Immature natural killer cell (primary cell): ENCODE measurements at regions not wholly inside any gene's neighbourhood (a gene's known extent, or its start where the extent isn't known, plus 50 kb on each side); places are given as distances from the start of the nearest gene placed in this dataset.

Experiments used
- DNase-seq, 3 donors: peaks; one replicate each; pipeline ENCODE4 v3.0.0; 2022; ENCODE audit warnings: mixed read lengths in 1 of 3
- H3K27ac Mint-ChIP-seq, 6 donors: one replicate each; pipeline ENCODE4 v1.8.0; 2020; ENCODE audit warnings: mixed read lengths in 6 of 6, mild to moderate bottlenecking in 5 of 6, inconsistent platforms in 4 of 6, moderate library complexity in 3 of 6
- H3K27me3 Mint-ChIP-seq, 3 donors: one replicate each; pipeline ENCODE4 v1.8.0; 2020 to 2021; ENCODE audit warnings: low read depth in 3 of 3, mild to moderate bottlenecking in 3 of 3, mixed read lengths in 3 of 3, moderate library complexity in 3 of 3, inconsistent platforms in 1 of 3
- H3K36me3 Mint-ChIP-seq, 3 donors: one replicate each; pipeline ENCODE4 v1.8.0; 2020; ENCODE audit warnings: mixed read lengths in 3 of 3, inconsistent platforms in 2 of 3, mild to moderate bottlenecking in 2 of 3
- H3K4me1 Mint-ChIP-seq, 2 donors: one replicate each; pipeline ENCODE4 v1.8.0; 2020; ENCODE audit warnings: inconsistent platforms in 2 of 2, mild to moderate bottlenecking in 2 of 2, mixed read lengths in 2 of 2, moderate library complexity in 1 of 2
- H3K4me3 Mint-ChIP-seq, 5 donors: one replicate each; pipeline ENCODE4 v1.8.0; 2020; ENCODE audit warnings: mild to moderate bottlenecking in 5 of 5, mixed read lengths in 5 of 5, inconsistent platforms in 3 of 5, moderate library complexity in 3 of 5
- H3K9me3 Mint-ChIP-seq, 6 donors: one replicate each; pipeline ENCODE4 v1.8.0; 2020; ENCODE audit warnings: mild to moderate bottlenecking in 6 of 6, mixed read lengths in 6 of 6, inconsistent platforms in 4 of 6, moderate library complexity in 3 of 6

- Mint-ChIP-seq H3K27ac (no peak overlapping the region), H3K4me3 (no peak overlapping the region), H3K4me1 (no peaks in the 10 kb centered on the region), H3K36me3 (no peaks in the 10 kb centered on the region), H3K9me3 (peaks cover 0 to 8% (median 3%) of the 10 kb centered on the region in 6 donors), H3K27me3 (peaks cover 0 to 1% (median 0%) of the 10 kb centered on the region in 3 donors)
- no peak for DNase-seq
These were observed 217.3 kb upstream of the KLF4 start for GRCh38 chr9:107706701-107707427.

DNA sequence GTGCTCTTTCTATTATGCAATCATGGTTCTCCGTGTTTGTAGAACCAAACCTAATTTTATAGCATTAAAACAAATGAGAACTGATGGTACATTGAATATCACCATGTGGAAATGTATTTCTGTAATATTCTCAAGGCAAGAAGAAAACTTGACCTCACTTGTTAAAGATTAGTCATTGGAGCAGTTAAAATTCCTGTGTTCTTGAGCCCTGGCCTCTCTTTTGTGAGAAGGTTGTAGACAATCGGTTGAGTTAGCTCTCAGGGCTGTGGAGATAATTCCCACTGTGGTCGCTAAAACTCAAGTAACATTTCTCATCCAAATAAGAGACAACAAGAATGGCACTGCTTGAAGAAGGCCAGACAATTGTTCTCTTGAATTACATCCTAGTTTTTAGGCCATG is 216.0 kb upstream of the KLF4 start:
- Mint-ChIP-seq H3K27me3 (peaks cover 0 to 4% (median 3%) of the 10 kb centered on the region in 3 donors), H3K36me3 (no peaks in the 10 kb centered on the region), H3K27ac (no peak overlapping the region), H3K4me3 (no peak overlapping the region), H3K9me3 (peaks cover 0 to 8% (median 3%) of the 10 kb centered on the region in 6 donors), H3K4me1 (peaks cover 0 to 8% of the 10 kb centered on the region in 2 donors)
- DNase-seq: no peak

DNA sequence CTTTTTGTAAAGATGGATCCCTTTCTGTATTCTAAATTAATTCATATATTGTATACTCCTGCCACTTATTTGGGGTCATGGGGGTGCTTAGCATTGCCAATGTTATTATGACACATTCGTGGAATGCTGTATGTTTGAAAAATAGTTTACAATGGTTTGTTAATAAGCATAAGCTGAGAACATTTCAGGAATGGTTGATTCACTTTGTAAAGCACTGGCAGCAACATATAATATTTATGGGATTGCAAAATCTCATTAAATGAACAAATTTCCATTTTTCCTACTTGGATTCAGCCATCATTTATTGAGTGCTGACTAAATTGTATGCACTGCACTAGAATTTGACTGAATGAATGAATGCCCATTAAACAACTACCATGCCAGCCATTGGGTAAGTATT is 215.2 kb upstream of the KLF4 start:
- DNase-seq: no peak
- Mint-ChIP-seq H3K27ac (no peak overlapping the region), H3K27me3 (peaks cover 0 to 6% (median 4%) of the 10 kb centered on the region in 3 donors), H3K4me3 (no peak overlapping the region), H3K36me3 (no peaks in the 10 kb centered on the region), H3K9me3 (peaks cover 0 to 8% (median 3%) of the 10 kb centered on the region in 6 donors), H3K4me1 (peaks cover 0 to 8% of the 10 kb centered on the region in 2 donors)

- Mint-ChIP-seq H3K9me3 (peaks cover 0 to 7% (median 3%) of the 10 kb centered on the region in 6 donors), H3K4me1 (peaks cover 0 to 8% of the 10 kb centered on the region in 2 donors), H3K36me3 (no peaks in the 10 kb centered on the region), H3K27ac (no peak overlapping the region), H3K27me3 (peaks cover 0 to 6% (median 4%) of the 10 kb centered on the region in 3 donors), H3K4me3 (no peak overlapping the region)
- DNase-seq: no peak
These were observed 214.1 kb upstream of the KLF4 start for GRCh38 chr9:107703651-107704050.

DNA sequence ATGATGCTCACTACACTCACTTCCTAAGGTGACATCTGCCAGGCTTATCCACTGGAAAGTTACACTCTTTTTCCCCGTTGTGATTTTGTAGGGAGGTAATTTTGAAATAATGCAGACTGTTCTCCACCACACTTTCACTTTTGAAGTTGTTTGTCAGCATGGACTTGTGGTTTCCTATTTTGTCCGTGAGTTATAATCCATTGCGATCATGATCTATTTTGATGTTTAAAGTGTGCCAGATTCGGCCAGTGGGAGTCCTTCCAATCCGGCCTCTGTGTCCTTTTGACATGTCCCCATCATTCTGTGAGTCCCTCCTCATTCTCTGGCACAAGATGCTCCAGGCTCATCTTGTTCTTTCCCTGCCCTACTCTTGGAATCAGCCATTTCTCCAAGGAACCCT is 211.3 kb upstream of the KLF4 start:
- Mint-ChIP-seq H3K9me3 (peaks cover 0 to 11% (median 3%) of the 10 kb centered on the region in 6 donors), H3K36me3 (no peaks in the 10 kb centered on the region), H3K4me1 (peaks cover 0 to 8% of the 10 kb centered on the region in 2 donors), H3K27ac (no peak overlapping the region), H3K27me3 (peaks cover 2 to 6% (median 4%) of the 10 kb centered on the region in 3 donors), H3K4me3 (peak overlapping the region in 1 of 5 donors; percentile 20)
- DNase-seq: no peak

DNA sequence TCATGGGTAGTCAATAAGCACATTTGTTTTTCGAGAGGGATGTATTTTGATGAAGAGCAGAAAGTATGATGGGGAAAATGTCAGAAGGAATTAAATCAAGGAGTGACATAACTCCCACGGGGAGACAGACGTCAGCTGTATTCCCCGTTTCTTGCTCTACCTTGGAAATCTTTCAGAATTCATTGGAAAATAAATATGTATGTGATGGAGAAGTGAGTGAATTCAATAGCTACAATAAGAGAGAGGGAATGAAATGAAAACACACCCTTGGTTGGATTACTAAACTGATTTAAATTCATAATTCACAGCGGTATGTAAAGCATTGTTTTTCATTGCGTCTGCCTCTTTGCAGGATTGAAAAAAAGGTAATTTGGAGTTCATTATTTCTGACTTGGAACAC is 209.7 kb upstream of the KLF4 start:
- Mint-ChIP-seq H3K36me3 (no peaks in the 10 kb centered on the region), H3K4me1 (peaks cover 0 to 8% of the 10 kb centered on the region in 2 donors), H3K27ac (no peak overlapping the region), H3K27me3 (peaks cover 2 to 6% (median 4%) of the 10 kb centered on the region in 3 donors), H3K9me3 (peaks cover 0 to 11% (median 3%) of the 10 kb centered on the region in 6 donors), H3K4me3 (no peak overlapping the region)
- no peak for DNase-seq

GRCh38 chr9:107698779-107699178 is 209.2 kb upstream of the KLF4 start:
- Mint-ChIP-seq H3K27me3 (peaks cover 2 to 6% (median 4%) of the 10 kb centered on the region in 3 donors), H3K4me3 (no peak overlapping the region)

DNA sequence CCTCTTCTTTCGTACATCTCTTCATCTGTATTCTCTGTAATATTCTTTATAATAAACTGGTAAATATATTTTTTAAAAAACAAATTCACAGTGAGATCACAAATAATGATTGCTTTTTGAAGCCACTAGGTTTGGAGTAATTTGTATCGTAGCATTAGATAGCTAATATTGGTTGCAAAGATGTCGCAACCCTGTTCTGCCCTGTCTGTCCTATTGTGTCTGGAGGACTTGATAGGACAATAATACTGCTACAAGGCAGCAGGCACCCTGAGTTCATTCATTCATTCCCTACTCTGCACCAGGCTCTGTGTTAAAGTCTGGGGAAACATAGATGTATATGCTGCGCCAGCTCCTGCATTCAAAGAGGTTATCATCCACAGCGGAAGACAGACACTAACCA is 206.7 kb upstream of the KLF4 start:
- H3K27ac Mint-ChIP-seq: no peak overlapping the region
- no peaks in the 10 kb centered on the region for H3K36me3 Mint-ChIP-seq
- no peak overlapping the region for H3K4me3 Mint-ChIP-seq
- H3K27me3 Mint-ChIP-seq: peaks cover 2 to 5% (median 4%) of the 10 kb centered on the region in 3 donors
- DNase-seq: no peak
- H3K9me3 Mint-ChIP-seq: peaks cover 0 to 6% (median 0%) of the 10 kb centered on the region in 6 donors
- H3K4me1 Mint-ChIP-seq: peaks cover 0 to 8% of the 10 kb centered on the region in 2 donors

More at GRCh38 chr9:107698779-107699178, 209.2 kb upstream of the KLF4 start:
- H3K36me3 Mint-ChIP-seq: no peaks in the 10 kb centered on the region
- H3K4me1 Mint-ChIP-seq: peaks cover 0 to 8% of the 10 kb centered on the region in 2 donors
- peaks cover 0 to 11% (median 3%) of the 10 kb centered on the region in 6 donors for H3K9me3 Mint-ChIP-seq
- no peak overlapping the region for H3K27ac Mint-ChIP-seq
- no peak for DNase-seq

GRCh38 chr9:107694390-107694789 is 204.8 kb upstream of the KLF4 start:
- Mint-ChIP-seq H3K4me3 (no peak overlapping the region), H3K27me3 (peaks cover 0 to 3% (median 2%) of the 10 kb centered on the region in 3 donors), H3K9me3 (peaks cover 0 to 6% (median 0%) of the 10 kb centered on the region in 6 donors), H3K4me1 (no peaks in the 10 kb centered on the region), H3K36me3 (no peaks in the 10 kb centered on the region), H3K27ac (no peak overlapping the region)
- no peak for DNase-seq

GRCh38 chr9:107693625-107694326 is 204.2 kb upstream of the KLF4 start:
- Mint-ChIP-seq H3K27me3 (peaks cover 0 to 3% (median 2%) of the 10 kb centered on the region in 3 donors), H3K4me1 (no peaks in the 10 kb centered on the region)

GRCh38 chr9:107691664-107692063 is 202.1 kb upstream of the KLF4 start:
- H3K27me3 Mint-ChIP-seq: peaks cover 0 to 3% (median 2%) of the 10 kb centered on the region in 3 donors
- H3K4me3 Mint-ChIP-seq: no peak overlapping the region
- no peak overlapping the region for H3K27ac Mint-ChIP-seq
- H3K36me3 Mint-ChIP-seq: no peaks in the 10 kb centered on the region
- DNase-seq: no peak
- peaks cover 0 to 7% (median 3%) of the 10 kb centered on the region in 6 donors for H3K9me3 Mint-ChIP-seq
- H3K4me1 Mint-ChIP-seq: no peaks in the 10 kb centered on the region

More at GRCh38 chr9:107693625-107694326, 204.2 kb upstream of the KLF4 start:
- Mint-ChIP-seq H3K4me3 (no peak overlapping the region), H3K36me3 (no peaks in the 10 kb centered on the region), H3K27ac (no peak overlapping the region), H3K9me3 (peaks cover 0 to 6% (median 0%) of the 10 kb centered on the region in 6 donors)
- no peak for DNase-seq

DNA sequence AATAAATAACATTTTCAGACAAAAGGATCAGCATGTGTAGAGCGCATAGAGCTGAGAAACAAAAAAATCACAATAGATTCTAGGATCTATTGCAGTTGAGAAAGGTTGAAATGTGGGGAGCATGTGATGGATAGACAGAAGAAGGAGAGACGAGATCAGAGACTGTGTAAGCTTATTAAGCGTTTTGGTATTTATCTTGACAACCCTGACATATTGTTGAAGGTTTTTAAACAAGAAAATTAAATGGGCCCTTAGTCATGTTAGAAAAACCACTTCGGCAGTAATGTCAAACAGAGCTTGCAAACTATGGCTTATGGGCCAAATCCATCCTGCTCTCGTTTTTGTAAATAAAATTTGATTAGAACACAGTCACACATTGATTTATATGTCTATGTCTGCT is 200.5 kb upstream of the KLF4 start:
- H3K27ac Mint-ChIP-seq: no peak overlapping the region

DNA sequence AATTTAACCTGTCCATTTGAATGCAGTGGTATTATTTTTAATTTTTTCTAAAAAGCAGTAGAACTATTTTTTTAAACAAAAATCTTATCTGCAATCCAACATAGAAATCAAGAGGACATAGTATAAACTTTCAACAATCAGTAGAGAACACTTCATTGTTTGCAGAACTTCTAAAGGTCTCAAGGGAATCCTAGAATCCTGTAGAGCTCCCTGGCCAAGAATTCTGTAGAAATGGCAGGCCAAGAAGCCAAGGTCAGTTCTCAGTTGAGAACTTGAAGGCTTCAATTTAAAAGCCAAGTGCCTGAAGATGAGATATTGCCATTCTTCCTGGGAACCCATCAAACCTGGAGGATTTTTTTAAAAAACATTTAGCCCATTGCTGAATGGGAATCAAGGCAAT is 199.2 kb upstream of the KLF4 start:
- Mint-ChIP-seq H3K27me3 (peaks cover 0 to 3% (median 2%) of the 10 kb centered on the region in 3 donors), H3K9me3 (peaks cover 0 to 7% (median 3%) of the 10 kb centered on the region in 6 donors), H3K4me1 (no peaks in the 10 kb centered on the region), H3K4me3 (no peak overlapping the region), H3K27ac (no peak overlapping the region), H3K36me3 (no peaks in the 10 kb centered on the region)
- DNase-seq: no peak

More for the DNA sequence above, 200.5 kb upstream of the KLF4 start:
- Mint-ChIP-seq H3K4me1 (no peaks in the 10 kb centered on the region), H3K36me3 (no peaks in the 10 kb centered on the region), H3K9me3 (peaks cover 0 to 7% (median 3%) of the 10 kb centered on the region in 6 donors), H3K27me3 (peaks cover 0 to 3% (median 2%) of the 10 kb centered on the region in 3 donors), H3K4me3 (no peak overlapping the region)
- no peak for DNase-seq

- H3K4me3 Mint-ChIP-seq: no peak overlapping the region
- H3K27me3 Mint-ChIP-seq: peaks cover 0 to 2% (median 1%) of the 10 kb centered on the region in 3 donors
- no peaks in the 10 kb centered on the region for H3K4me1 Mint-ChIP-seq
- H3K36me3 Mint-ChIP-seq: no peaks in the 10 kb centered on the region
- H3K9me3 Mint-ChIP-seq: peaks cover 0 to 7% (median 3%) of the 10 kb centered on the region in 6 donors
- no peak for DNase-seq
- no peak overlapping the region for H3K27ac Mint-ChIP-seq
These were observed 196.3 kb upstream of the KLF4 start for GRCh38 chr9:107685901-107686300.
